ENCODE measurements at regions not wholly inside any gene's neighbourhood (a gene's known extent, or its start where the extent isn't known, plus 50 kb on each side); places are given as distances from the start of the nearest gene placed in this dataset.

- TF ChIP-seq CTCF (IDR thresholded peaks at IDR 0.05; ENCODE audit: low read length) (no peak), EZH2 (optimal IDR thresholded peaks at IDR 0.05; ENCODE audit: low read depth, low read length) (no peak), EZH2phosphoT487 (IDR thresholded peaks at IDR 0.05; ENCODE audit: low read length) (no peak)
Observed at GRCh38 chr14:66174453-66174891, 311.7 kb upstream of the CCDC196 start.
